Adrenal gland (tissue), 9 donors: ENCODE measurements at regions not wholly inside any gene's neighbourhood (a gene's known extent, or its start where the extent isn't known, plus 50 kb on each side); places are given as distances from the start of the nearest gene placed in this dataset.

ENCODE experiments used
- DNase-seq, 7 donors: peaks; one replicate each; pipeline ENCODE4 v3.0.0-alpha.2; 2019 to 2020
- H3K27ac ChIP-seq, 5 donors: fragments of 200-600 bp; sonication (generic) in 4 of 5; 1 replicate in 3 of 5; 2 replicates in 2 of 5; pipeline versions ENCODE4 v1.5.1 to v1.8.0; 2016 to 2020; ENCODE audit warnings: mild to moderate bottlenecking in 1 of 5
- H3K27me3 ChIP-seq: fragments of 200-600 bp; 2 replicates; pipeline ENCODE4 v1.8.0; 2021
- H3K36me3 ChIP-seq, 2 donors: fragments of 200-600 bp; replicated peaks in 1 of 2; 1 replicate in 1 of 2; 2 replicates in 1 of 2; pipeline versions ENCODE4 v1.5.1 to v1.8.0; 2018 to 2022
- H3K4me1 ChIP-seq, 2 donors: fragments of 200-600 bp; replicated peaks in 1 of 2; 1 replicate in 1 of 2; 2 replicates in 1 of 2; pipeline versions ENCODE4 v1.5.1 to v1.8.0; 2018 to 2021
- H3K4me3 ChIP-seq, 4 donors: fragments of 200-600 bp; sonication (generic) in 3 of 4; one replicate each; pipeline ENCODE4 v1.5.1; 2016 to 2018
- H3K9me3 ChIP-seq, 3 donors: fragments of 200-600 bp; sonication (generic) in 1 of 3; replicated peaks in 1 of 3; 1 replicate in 2 of 3; 2 replicates in 1 of 3; pipeline versions ENCODE4 v1.5.1 to v1.8.0; 2016 to 2021
- CTCF ChIP-seq, 6 experiments: fragments of 450-650 bp in 4 of 6; fragments of 200-600 bp in 2 of 6; sonication (generic) in 1 of 6; IDR thresholded peaks; 1 replicate in 5 of 6; 2 replicates in 1 of 6; pipeline versions ENCODE4 v1.5.1 to v1.8.0; 2016 to 2021; ENCODE audit warnings: antibody characterized with exemption in 6 of 6, mild to moderate bottlenecking in 2 of 6, moderate library complexity in 1 of 6
- POLR2A ChIP-seq, 2 donors: fragments of 450-650 bp; IDR thresholded peaks; one replicate each; pipeline ENCODE4 v1.6.1; 2017; ENCODE audit warnings: antibody characterized with exemption in 2 of 2, mild to moderate bottlenecking in 2 of 2, moderate library complexity in 1 of 2
- WGBS, 4 donors: extraction: QIAGEN DNeasy Blood & Tissue Kit in 2 of 4; methylation state at CpG; one replicate each; pipeline versions ENCODE4 v1.1.5 to v1.1.7; 2013 to 2017; 5-methylcytosine and 5-hydroxymethylcytosine counted together
- intact Hi-C, 2 donors: fragments of 100-400 bp; cut with DNase I; formaldehyde crosslinking; loops; one replicate each; pipeline versions ENCODE4 v1.14.1 to v1.15.0; 2022 to 2023
- donor health status: healthy with polysubstance abuse.
- donor health status: Bipolar disorder and iron deficiency.
- donor health status: DM: yes; HTN: yes; CAD: no.
- donor health status: DM: no; HTN: no; CAD: no.
- donor health status: DM: no; HTN: no; CAD: no.

GRCh38 chr18:68053290-68053689 is 536.8 kb upstream of the DSEL start:
- no peak overlapping the region for H3K27ac ChIP-seq
- intact Hi-C loops, result no loop called here
- H3K4me3 ChIP-seq, result no peak overlapping the region
- H3K4me1 ChIP-seq, result no peaks in the 10 kb centered on the region
- no peaks in the 10 kb centered on the region for H3K36me3 ChIP-seq
- no peak for DNase-seq
- WGBS, 4 donors, result 76 to 89% (median 80%) methylated on average over 2 of the region's 2 CpGs
- H3K27me3 ChIP-seq, result no peaks in the 10 kb centered on the region
- no peaks in the 10 kb centered on the region for H3K9me3 ChIP-seq
- TF ChIP-seq POLR2A (IDR thresholded peaks at IDR 0.05), result no peak
- TF ChIP-seq CTCF (IDR thresholded peaks at IDR 0.05), result no peak

- 82 to 87% (median 84%) methylated on average over 4 of the region's 4 CpGs for WGBS, 4 donors
- Histone ChIP-seq H3K4me1 (no peaks in the 10 kb centered on the region), H3K36me3 (no peaks in the 10 kb centered on the region), H3K4me3 (no peak overlapping the region), H3K27ac (no peak overlapping the region), H3K9me3 (no peaks in the 10 kb centered on the region), H3K27me3 (no peaks in the 10 kb centered on the region)
- TF ChIP-seq CTCF (IDR thresholded peaks at IDR 0.05), result no peak
- no peak for TF ChIP-seq POLR2A (IDR thresholded peaks at IDR 0.05)
- intact Hi-C loops, result no loop called here
- DNase-seq, result no peak
These were observed 524.8 kb upstream of the DSEL start for GRCh38 chr18:68041327-68041726.

- H3K27ac ChIP-seq, result no peak overlapping the region
- 48 to 57% (median 48%) methylated on average over 3 of the region's 3 CpGs for WGBS, 4 donors
- H3K27me3 ChIP-seq, result no peaks in the 10 kb centered on the region
- H3K4me3 ChIP-seq, result no peak overlapping the region
- DNase-seq, result no peak
- TF ChIP-seq CTCF (IDR thresholded peaks at IDR 0.05), result no peak
- no peak for TF ChIP-seq POLR2A (IDR thresholded peaks at IDR 0.05)
- H3K4me1 ChIP-seq, result no peaks in the 10 kb centered on the region
- no peaks in the 10 kb centered on the region for H3K9me3 ChIP-seq
- no peaks in the 10 kb centered on the region for H3K36me3 ChIP-seq
- intact Hi-C loops, result no loop called here
These were observed 523.7 kb upstream of the DSEL start for GRCh38 chr18:68040198-68040597.

GRCh38 chr18:68035774-68036522 is 519.4 kb upstream of the DSEL start:
- no peak for DNase-seq
- intact Hi-C loops, result no loop called here
- H3K4me1 ChIP-seq, result no peaks in the 10 kb centered on the region
- H3K9me3 ChIP-seq, result no peaks in the 10 kb centered on the region
- 64 to 71% (median 67%) methylated on average over 8 of the region's 8 CpGs for WGBS, 4 donors
- TF ChIP-seq POLR2A (IDR thresholded peaks at IDR 0.05) (no peak), CTCF (IDR thresholded peaks at IDR 0.05) (no peak)
- no peaks in the 10 kb centered on the region for H3K27me3 ChIP-seq
- no peak overlapping the region for H3K27ac ChIP-seq
- H3K36me3 ChIP-seq, result no peaks in the 10 kb centered on the region
- no peak overlapping the region for H3K4me3 ChIP-seq
